ENCODE measurements at regions not wholly inside any gene's neighbourhood (a gene's known extent, or its start where the extent isn't known, plus 50 kb on each side); places are given as distances from the start of the nearest gene placed in this dataset.
A peak's percentile ranks its signal among the peaks of the same experiment; 100 is the strongest.
"Not testable (repeated sequence)": the region's sequence is repeated elsewhere in the genome, so short reads cannot be mapped to it uniquely, and the experiment has no call there.

DNA sequence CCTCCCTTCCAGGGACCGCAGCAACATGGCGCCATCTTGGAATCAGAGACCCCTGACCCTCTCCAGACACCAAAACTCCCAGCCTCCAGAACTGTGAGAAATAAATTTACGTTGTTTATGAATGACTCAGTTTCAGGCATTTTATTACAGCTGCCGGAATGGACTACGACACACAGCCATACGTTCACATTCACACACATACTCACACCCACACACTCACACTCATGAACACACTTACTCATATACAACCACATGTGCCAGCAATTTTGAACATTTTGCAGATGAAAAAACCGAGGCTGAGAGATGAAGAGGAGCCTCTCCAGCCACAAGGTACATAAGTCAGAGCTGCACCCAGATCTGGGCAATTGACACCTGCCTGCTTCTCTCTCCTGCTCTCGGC is 151.0 kb upstream of the RAB4A start:
- no peak for DNase-seq

GRCh38 chr1:229121845-229122436 is 149.0 kb upstream of the RAB4A start:
- DNase-seq = no peak

GRCh38 chr1:229122606-229123005 is 148.3 kb upstream of the RAB4A start:
- no peak for DNase-seq

GRCh38 chr1:229124116-229124515 is 146.8 kb upstream of the RAB4A start:
- DNase-seq = no peak

DNA sequence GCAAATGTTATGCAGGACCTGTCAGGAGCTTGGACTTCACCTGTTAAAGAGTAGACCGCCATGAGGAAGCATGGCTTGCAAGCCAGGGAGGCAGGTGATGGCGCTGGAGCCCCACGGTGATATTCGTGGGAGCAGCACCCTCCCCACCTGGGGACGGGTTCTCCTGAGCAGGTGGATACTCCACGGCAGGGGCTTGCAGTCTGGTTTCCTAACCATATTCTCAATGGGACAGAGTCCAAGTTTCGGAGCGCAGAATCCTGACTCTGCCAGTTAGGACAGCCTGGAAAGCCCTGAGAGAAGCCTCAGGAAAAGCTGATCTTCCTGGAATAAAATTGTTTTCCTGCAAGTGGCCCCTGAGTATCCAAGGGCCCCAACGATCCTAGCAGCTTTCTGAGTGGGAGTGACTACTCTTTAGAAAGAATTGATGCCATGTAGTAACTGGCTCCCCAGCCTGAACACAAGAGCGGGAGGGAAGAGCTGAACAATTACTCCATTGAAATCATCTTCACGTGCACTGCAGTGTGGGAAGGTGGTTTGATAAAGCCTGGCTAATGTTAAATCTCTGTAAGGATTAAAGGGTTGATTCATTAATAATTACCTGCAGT is 146.3 kb upstream of the RAB4A start:
- no peak for DNase-seq

DNA sequence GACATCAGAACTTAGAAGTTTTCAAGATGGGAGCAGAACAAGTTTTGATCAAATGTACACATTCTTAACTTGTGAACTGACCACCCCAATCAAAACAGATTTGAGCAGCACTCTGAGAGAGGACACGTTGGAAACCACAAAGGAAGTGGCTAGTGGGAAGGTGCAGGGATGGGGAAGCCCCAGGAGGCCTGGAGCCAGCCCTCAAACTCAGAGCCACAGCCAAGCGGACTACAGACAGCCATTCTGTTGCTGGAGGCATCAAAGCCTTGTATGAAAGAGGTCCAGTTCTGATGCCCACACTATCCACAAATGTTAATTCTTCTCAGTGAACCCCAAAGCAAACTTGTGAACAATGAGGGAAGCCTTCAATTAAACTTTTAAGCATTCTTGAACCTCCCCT is 143.6 kb upstream of the RAB4A start:
- DNase-seq = no peak

DNA sequence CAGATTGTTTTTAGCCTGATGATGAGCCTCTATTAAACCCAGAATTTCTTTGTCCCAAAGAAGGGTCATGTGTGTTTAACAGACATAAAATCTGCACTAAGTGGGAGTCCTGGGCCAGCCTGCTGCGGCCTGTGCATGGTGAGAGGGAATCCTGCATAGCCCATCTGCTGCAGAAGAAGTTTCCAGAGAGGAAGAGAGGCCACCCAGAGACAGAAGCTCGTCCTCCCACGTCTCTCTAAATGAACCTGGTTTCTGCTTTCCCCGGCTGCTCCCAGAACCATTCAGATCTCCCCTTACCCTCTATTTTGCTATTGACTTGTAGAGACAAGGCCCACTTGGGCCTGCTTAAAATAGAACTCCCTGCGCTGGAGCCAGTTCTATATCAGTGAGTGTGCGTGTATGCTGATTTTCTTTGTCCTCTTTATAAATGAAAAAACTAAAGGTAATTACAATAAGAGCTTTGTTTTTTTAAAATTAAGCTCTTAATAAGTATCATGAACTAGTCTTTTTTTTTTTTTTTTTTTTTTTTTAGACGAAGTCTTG is 142.8 kb upstream of the RAB4A start:
- no peak for DNase-seq

DNA sequence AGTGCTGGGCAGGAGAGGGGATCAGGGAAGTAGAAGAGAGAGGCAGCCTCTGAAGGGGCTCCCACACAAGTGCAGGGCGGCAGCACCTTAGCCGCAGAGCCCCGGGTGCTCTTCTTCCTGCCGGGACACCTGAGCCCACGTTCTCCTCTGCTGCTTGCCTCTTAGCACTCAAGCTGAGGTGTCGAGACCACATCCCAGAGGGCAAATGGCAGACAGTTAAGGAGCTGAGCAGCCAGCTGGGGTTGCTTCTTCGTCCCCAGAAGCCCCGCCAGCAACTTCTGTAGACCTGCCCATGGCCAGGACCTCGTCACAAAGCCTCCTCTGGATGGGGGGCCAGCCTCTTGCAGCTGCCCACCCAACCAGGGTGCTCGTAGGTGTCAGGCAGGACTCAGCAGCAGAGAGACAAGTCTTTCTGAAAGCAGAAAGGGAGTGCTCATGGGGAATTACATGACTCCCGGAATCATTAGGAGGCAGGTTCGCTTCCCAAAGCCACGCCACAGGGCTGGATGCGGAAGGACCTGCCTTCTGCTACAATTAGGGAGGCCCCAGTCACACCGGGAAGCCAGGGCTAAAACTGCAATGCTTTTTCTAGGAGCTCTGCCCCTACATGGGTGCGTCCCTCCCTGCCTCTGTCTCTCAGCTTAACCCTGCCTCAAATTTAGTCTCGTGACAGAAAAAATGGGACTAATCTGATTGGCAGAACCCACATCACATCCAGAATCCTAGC is 141.4 kb upstream of the RAB4A start:
- peak; percentile 34 for DNase-seq

DNA sequence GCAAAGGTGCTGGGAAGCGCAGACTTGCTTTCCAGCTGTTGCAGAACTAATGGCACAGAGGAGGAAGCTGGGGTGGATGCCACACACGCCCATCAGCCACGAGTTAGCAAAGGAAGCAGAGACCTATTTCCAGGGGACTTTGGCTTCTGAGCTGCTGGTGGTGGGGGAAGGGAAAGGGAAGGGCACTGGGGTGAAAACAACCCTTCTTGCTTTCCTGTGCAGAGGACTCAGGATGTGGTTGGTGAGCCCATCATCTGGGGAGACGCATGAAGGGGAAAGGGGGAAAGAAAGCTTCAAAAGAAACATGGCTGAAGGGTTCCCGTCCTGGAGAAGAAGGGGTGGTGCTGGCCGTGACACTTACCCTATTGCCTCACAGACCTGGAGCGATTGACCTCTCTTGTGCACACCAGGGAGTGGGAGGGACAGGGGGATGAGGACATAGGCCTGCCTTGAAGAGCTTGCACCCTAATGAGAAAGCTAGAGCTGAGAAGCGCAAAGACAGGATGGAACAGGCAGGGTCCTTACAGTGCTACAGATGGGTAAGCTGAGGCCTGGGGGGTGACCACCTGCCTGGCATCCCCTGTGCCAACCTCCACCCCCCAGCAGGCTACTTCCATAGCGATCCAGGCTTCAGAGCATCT is 140.8 kb upstream of the RAB4A start:
- peak; percentile 59 for DNase-seq

GRCh38 chr1:229131243-229132105 is 139.4 kb upstream of the RAB4A start:
- no peak for DNase-seq

- DNase-seq = no peak
These were observed 138.8 kb upstream of the RAB4A start for GRCh38 chr1:229132106-229132443.

GRCh38 chr1:229132706-229133105 is 138.2 kb upstream of the RAB4A start:
- no peak for DNase-seq

DNA sequence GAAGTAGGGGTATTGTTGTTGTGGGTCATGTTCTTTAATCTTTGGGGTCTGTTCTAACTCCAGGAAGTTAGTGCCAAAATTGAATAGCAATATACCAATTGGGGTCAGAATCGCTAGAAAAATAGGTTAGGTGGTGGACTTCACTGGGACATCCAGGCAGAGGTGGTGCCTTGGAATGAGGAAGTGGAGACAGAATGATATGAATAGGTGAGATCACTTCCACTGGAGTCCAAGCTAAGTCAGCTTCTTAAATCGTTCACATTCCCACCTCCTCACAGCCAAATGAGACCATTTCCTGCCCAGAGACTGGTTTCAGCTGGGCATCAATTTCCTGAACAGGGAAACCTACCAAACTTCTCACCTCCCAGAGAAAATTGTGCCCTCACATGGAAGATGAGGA is 137.8 kb upstream of the RAB4A start:
- DNase-seq = no peak

GRCh38 chr1:229133811-229134210 is 137.1 kb upstream of the RAB4A start:
- peak; percentile 34 for DNase-seq

- DNase-seq = not testable (repeated sequence)
These were observed 136.3 kb upstream of the RAB4A start for GRCh38 chr1:229134381-229135217.

GRCh38 chr1:229135773-229136172 is 135.1 kb upstream of the RAB4A start:
- no peak for DNase-seq

GRCh38 chr1:229136822-229137221 is 134.1 kb upstream of the RAB4A start:
- DNase-seq = no peak

DNA sequence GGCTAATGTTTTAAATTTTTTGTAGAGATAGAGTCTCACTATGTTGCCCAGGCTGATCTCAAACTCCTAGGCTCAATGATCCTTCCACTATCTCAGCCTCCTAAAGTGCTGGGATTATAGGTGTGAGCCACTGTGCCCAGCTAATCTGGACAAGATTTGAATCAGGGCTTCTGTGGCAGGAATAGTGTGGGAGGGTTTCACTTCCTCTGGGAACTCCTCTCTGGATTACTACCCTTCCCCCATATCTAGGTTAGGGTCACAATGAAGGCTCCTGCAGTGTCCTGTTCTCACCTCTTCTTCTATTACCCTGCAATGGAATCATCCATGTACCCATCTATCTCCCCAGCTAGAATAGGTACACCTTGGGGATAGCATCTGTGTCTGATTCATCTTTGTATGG is 133.6 kb upstream of the RAB4A start:
- no peak for DNase-seq

- DNase-seq = no peak
These were observed 132.9 kb upstream of the RAB4A start for GRCh38 chr1:229138058-229138457.

GRCh38 chr1:229139331-229140118 is 131.4 kb upstream of the RAB4A start:
- no peak for DNase-seq

DNA sequence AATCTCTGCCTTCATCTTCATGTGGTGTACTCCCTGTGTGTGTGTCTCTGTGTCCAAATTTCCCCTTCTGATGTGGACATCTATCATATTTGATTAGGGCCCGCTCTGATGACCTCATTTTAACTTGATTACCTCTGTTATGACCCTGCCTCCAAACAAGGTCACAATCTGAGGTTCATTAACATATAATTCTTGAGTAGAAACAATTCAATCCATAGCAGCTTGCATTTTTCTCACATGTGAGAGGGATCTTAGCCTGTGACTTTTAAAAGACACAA is 130.9 kb upstream of the RAB4A start:
- no peak for DNase-seq

Data from CD4-positive, alpha-beta T cell treated with Interleukin-15 for 1 hour (primary cell).